Endothelial cell of umbilical vein (primary cell): ENCODE measurements at regions not wholly inside any gene's neighbourhood (a gene's known extent, or its start where the extent isn't known, plus 50 kb on each side); places are given as distances from the start of the nearest gene placed in this dataset.

ENCODE experiments used
- BruUV-seq: library from RNA; stranded (reverse); fragments of 400-500 nt; replicated peaks from 2 replicates; lab custom pipeline; 2021; lab: Mats Ljungman, UMichigan
- CTCF ChIA-PET: fragments of 300-600, 350-600 bp; sonication (Branson Sonifier 250); formaldehyde crosslinking; loops from one replicate; lab custom pipeline; 2021; ENCODE audit warnings: antibody characterized with exemption, inconsistent platforms; lab: Charles Lee
- POLR2A ChIA-PET: fragments of 300-600, 350-600 bp; sonication (Branson Sonifier 250); formaldehyde crosslinking; loops from one replicate; lab custom pipeline; 2021; ENCODE audit warnings: antibody characterized with exemption, inconsistent platforms; lab: Charles Lee
- DNase-seq: peaks from one replicate; pipeline ENCODE4 v3.0.0-alpha.2; 2011; ENCODE audit warnings: low read depth, low spot score
- FAIRE-seq: peaks from 2 replicates; lab custom pipeline; 2011; peaks lifted over from hg19 to GRCh38; lab: Jason Lieb, UNC
- H2AFZ ChIP-seq: 2 replicates; pipeline ENCODE4 v1.6.0; 2012; ENCODE audit warnings: low read depth, low read length, control low read depth, inconsistent platforms
- H3K27ac ChIP-seq: 2 replicates; pipeline ENCODE4 v1.5.1; 2011; ENCODE audit warnings: low read depth, mild to moderate bottlenecking, control low read depth, low read length, moderate library complexity; ENCODE audit not compliant: insufficient read depth
- H3K27me3 ChIP-seq, 2 experiments: 2 replicates each; pipeline versions ENCODE4 v1.6.0 to v1.6.1; 2011; ENCODE audit warnings: low read length in 2 of 2, mixed read lengths in 1 of 2; ENCODE audit not compliant: control insufficient read depth in 2 of 2, insufficient read depth in 2 of 2
- H3K36me3 ChIP-seq, 2 experiments: 2 replicates in 1 of 2; 3 replicates in 1 of 2; pipeline ENCODE4 v1.5.1; 2011; ENCODE audit warnings: low read length in 2 of 2, mild to moderate bottlenecking in 1 of 2, moderate library complexity in 1 of 2; ENCODE audit not compliant: control insufficient read depth in 2 of 2, insufficient read depth in 2 of 2; ENCODE audit errors: extremely low read depth in 1 of 2
- H3K4me1 ChIP-seq: 3 replicates; pipeline ENCODE4 v1.5.1; 2011; ENCODE audit warnings: mild to moderate bottlenecking, low read length; ENCODE audit not compliant: control insufficient read depth, insufficient read depth; ENCODE audit errors: extremely low read depth
- H3K4me2 ChIP-seq: 2 replicates; pipeline ENCODE4 v1.6.1; 2011; ENCODE audit warnings: low read length, control low read depth, mixed read lengths; ENCODE audit not compliant: insufficient read depth
- H3K4me3 ChIP-seq, 3 experiments: fragments of 200-600 bp in 1 of 3; sonication (generic), shearing (Covaris generic) in 1 of 3; replicated peaks in 1 of 3; 2 replicates each; pipeline ENCODE4 v1.5.1; 2011 to 2016; ENCODE audit warnings: control low read depth in 3 of 3, low read length in 3 of 3, mild to moderate bottlenecking in 2 of 3, inconsistent platforms in 1 of 3, low read depth in 1 of 3, moderate library complexity in 1 of 3; ENCODE audit not compliant: insufficient read depth in 1 of 3
- H3K79me2 ChIP-seq: 2 replicates; pipeline ENCODE4 v1.6.0; 2012; ENCODE audit warnings: low read length, inconsistent platforms; ENCODE audit not compliant: control insufficient read depth, insufficient read depth
- H3K9ac ChIP-seq: replicated peaks from 2 replicates; pipeline ENCODE3; 2011; ENCODE audit warnings: low read length, control low read depth; ENCODE audit not compliant: insufficient read depth; ENCODE audit errors: extremely low read depth
- H3K9me1 ChIP-seq: replicated peaks from 3 replicates; pipeline ENCODE4 v1.6.0; 2011; ENCODE audit warnings: mild to moderate bottlenecking, low read length; ENCODE audit not compliant: control insufficient read depth, insufficient read depth; ENCODE audit errors: extremely low read depth
- H3K9me3 ChIP-seq: replicated peaks from 2 replicates; pipeline ENCODE4 v1.5.1; 2012; ENCODE audit warnings: low read length, inconsistent platforms; ENCODE audit not compliant: control insufficient read depth, insufficient read depth
- H4K20me1 ChIP-seq: replicated peaks from 2 replicates; pipeline ENCODE3; 2011; ENCODE audit warnings: mild to moderate bottlenecking, low read length; ENCODE audit not compliant: control insufficient read depth, insufficient read depth; ENCODE audit errors: extremely low read depth
- CTCF ChIP-seq, 2 donors: IDR thresholded peaks; 1 replicate in 1 of 2; 2 replicates in 1 of 2; pipeline ENCODE4 v1.5.1; 2011; ENCODE audit warnings: low read length in 2 of 2, mild to moderate bottlenecking in 2 of 2, moderate library complexity in 2 of 2, control low read depth in 1 of 2, inconsistent platforms in 1 of 2, low read depth in 1 of 2; ENCODE audit not compliant: insufficient read depth in 1 of 2; ENCODE audit errors: extremely low read depth in 1 of 2
- EZH2 ChIP-seq: IDR thresholded peaks from 2 replicates; pipeline ENCODE4 v1.6.1; 2012; ENCODE audit warnings: borderline replicate concordance, low read depth, mild to moderate bottlenecking, moderate library complexity, low read length, inconsistent platforms; ENCODE audit not compliant: severe bottlenecking
- FOS ChIP-seq: IDR thresholded peaks from 2 replicates; pipeline ENCODE4 v1.6.1; 2011; ENCODE audit warnings: mild to moderate bottlenecking, low read length, moderate library complexity, borderline replicate concordance; ENCODE audit not compliant: insufficient read depth
- MAX ChIP-seq: IDR thresholded peaks from 2 replicates; pipeline ENCODE4 v1.6.1; 2011; ENCODE audit not compliant: insufficient read depth, insufficient read length
- MYC ChIP-seq: IDR thresholded peaks from one replicate; pipeline ENCODE4 v1.6.1; 2011; ENCODE audit warnings: mild to moderate bottlenecking, low read depth, low read length
- POLR2AphosphoS5 ChIP-seq: IDR thresholded peaks from 2 replicates; pipeline ENCODE4 v1.6.1; 2012; ENCODE audit warnings: low read depth, mild to moderate bottlenecking, control low read depth, low read length, moderate library complexity; ENCODE audit not compliant: insufficient read depth
- dilution Hi-C: fragments of 300-500 bp; cut with MboI; formaldehyde crosslinking; loops from one replicate; pipeline ENCODE4 v1.15.0; 2019; ENCODE audit warnings: low sequenced_read_pairs; ENCODE audit not compliant: extremely low pct_ligation_motif_present
- intact Hi-C: fragments of 100-400 bp; cut with micrococcal nuclease; formaldehyde crosslinking; loops from one replicate; pipeline ENCODE4 v1.10.0; 2022

GRCh38 chrX:139196890-139197289 lies 333.6 kb upstream of the F9 start:
- intact Hi-C loops, result no loop called here

More at GRCh38 chrX:139196890-139197289, 333.6 kb upstream of the F9 start:
- TF ChIP-seq EZH2 (no peak), MAX (no peak), POLR2AphosphoS5 (no peak), CTCF (IDR thresholded peaks at IDR 0.05; ENCODE audit: extremely low read depth in 1 of 2, insufficient read depth in 1 of 2, low read depth in 1 of 2, low read length in 2 of 2) (no peak), FOS (no peak), MYC (no peak)
- Histone ChIP-seq H3K9me3 (no peaks in the 10 kb centered on the region), H3K9ac (no peak overlapping the region), H3K4me1 (no peaks in the 10 kb centered on the region), H4K20me1 (no peaks in the 10 kb centered on the region), H3K27me3 (peaks cover 0 to 9% of the 10 kb centered on the region in 2 experiments), H3K27ac (no peak overlapping the region), H3K79me2 (no peaks in the 10 kb centered on the region), H3K9me1 (no peaks in the 10 kb centered on the region), H3K4me2 (no peak overlapping the region), H3K36me3 (no peaks in the 10 kb centered on the region), H3K4me3 (no peak overlapping the region), H2AFZ (no peak overlapping the region)
- no TSS peak for BruUV-seq
- dilution Hi-C loops, result no loop called here
- POLR2A ChIA-PET, result no interaction called here
- CTCF ChIA-PET, result no interaction called here
- FAIRE-seq (no peak), DNase-seq (no peak)
